Activated CD4-positive, alpha-beta T cell treated with anti-CD3 and anti-CD28 coated beads, Interleukin-2, amount 50 U/mL, for 16 hours (primary cell): ENCODE measurements at regions not wholly inside any gene's neighbourhood (a gene's known extent, or its start where the extent isn't known, plus 50 kb on each side); places are given as distances from the start of the nearest gene placed in this dataset.

Experiments used
- DNase-seq: peaks from one replicate; pipeline ENCODE4 v3.0.0-alpha.2; 2020

GRCh38 chr10:113261161-113261560, 291.7 kb upstream of the HABP2 start:
- DNase-seq, result no peak

GRCh38 chr10:113261611-113262091, 291.2 kb upstream of the HABP2 start:
- no peak for DNase-seq

GRCh38 chr10:113263056-113263455, 289.8 kb upstream of the HABP2 start:
- no peak for DNase-seq

- no peak for DNase-seq
Observed at GRCh38 chr10:113264333-113265131, 288.3 kb upstream of the HABP2 start.

GRCh38 chr10:113266147-113266546, 286.7 kb upstream of the HABP2 start:
- no peak for DNase-seq

GRCh38 chr10:113267619-113268562, 285.0 kb upstream of the HABP2 start:
- no peak for DNase-seq

GRCh38 chr10:113269333-113269732, 283.5 kb upstream of the HABP2 start:
- DNase-seq, result no peak

GRCh38 chr10:113272511-113272910, 280.3 kb upstream of the HABP2 start:
- no peak for DNase-seq

GRCh38 chr10:113273181-113274163, 279.4 kb upstream of the HABP2 start:
- DNase-seq, result no peak

- no peak for DNase-seq
Observed at GRCh38 chr10:113274176-113274829, 278.6 kb upstream of the HABP2 start.

- DNase-seq, result no peak
Observed at GRCh38 chr10:113278221-113278620, 274.6 kb upstream of the HABP2 start.

GRCh38 chr10:113278664-113279063, 274.2 kb upstream of the HABP2 start:
- DNase-seq, result no peak

GRCh38 chr10:113279262-113279661, 273.6 kb upstream of the HABP2 start:
- DNase-seq, result no peak

- DNase-seq, result no peak
Observed at GRCh38 chr10:113282564-113282963, 270.3 kb upstream of the HABP2 start.

GRCh38 chr10:113283189-113283588, 269.7 kb upstream of the HABP2 start:
- DNase-seq, result no peak

GRCh38 chr10:113284635-113285034, 268.2 kb upstream of the HABP2 start:
- DNase-seq, result no peak

GRCh38 chr10:113285305-113285704, 267.5 kb upstream of the HABP2 start:
- no peak for DNase-seq

- no peak for DNase-seq
Observed at GRCh38 chr10:113287592-113287991, 265.3 kb upstream of the HABP2 start.

- DNase-seq, result no peak
Observed at GRCh38 chr10:113290137-113290536, 262.7 kb upstream of the HABP2 start.

- DNase-seq, result no peak
Observed at GRCh38 chr10:113291413-113291812, 261.4 kb upstream of the HABP2 start.

GRCh38 chr10:113292086-113292485, 260.8 kb upstream of the HABP2 start:
- DNase-seq, result no peak

GRCh38 chr10:113292743-113293142, 260.1 kb upstream of the HABP2 start:
- no peak for DNase-seq
